Progenitor cell of endocrine pancreas (in vitro differentiated cells): ENCODE measurements at regions not wholly inside any gene's neighbourhood (a gene's known extent, or its start where the extent isn't known, plus 50 kb on each side); places are given as distances from the start of the nearest gene placed in this dataset.

Experiments used
- DNase-seq: peaks from one replicate; pipeline ENCODE4 v3.0.0; 2021; ENCODE audit warnings: low spot score; ENCODE audit not compliant: unreplicated experiment
- H3K27ac Mint-ChIP-seq: 2 replicates; pipeline ENCODE4 v1.8.0; 2021; ENCODE audit warnings: mild to moderate bottlenecking, moderate library complexity, mixed read lengths
- H3K27me3 Mint-ChIP-seq: 2 replicates; pipeline ENCODE4 v1.8.0; 2021; ENCODE audit warnings: mixed read lengths
- H3K36me3 Mint-ChIP-seq: 2 replicates; pipeline ENCODE4 v1.8.0; 2022; ENCODE audit warnings: mixed read lengths; ENCODE audit not compliant: insufficient read depth
- H3K4me1 Mint-ChIP-seq: 2 replicates; pipeline ENCODE4 v1.8.0; 2021; ENCODE audit warnings: low read depth, mixed read lengths
- H3K4me3 Mint-ChIP-seq: 2 replicates; pipeline ENCODE4 v1.8.0; 2021; ENCODE audit warnings: low read depth, mild to moderate bottlenecking, moderate library complexity, mixed read lengths
- H3K9me3 Mint-ChIP-seq: 2 replicates; pipeline ENCODE4 v1.8.0; 2021; ENCODE audit warnings: low read depth, mixed read lengths
- CTCF ChIP-seq: fragments of 200-600 bp; sonication (generic); IDR thresholded peaks from one replicate; pipeline ENCODE4 v1.5.0; 2021; ENCODE audit warnings: antibody characterized with exemption, mild to moderate bottlenecking; ENCODE audit not compliant: unreplicated experiment

- no peaks in the 10 kb centered on the region for H3K27me3 Mint-ChIP-seq
- H3K36me3 Mint-ChIP-seq, result peaks cover 9% of the 10 kb centered on the region
- no peaks in the 10 kb centered on the region for H3K9me3 Mint-ChIP-seq
- DNase-seq, result no peak
- H3K4me1 Mint-ChIP-seq, result peaks cover 6% of the 10 kb centered on the region
- H3K4me3 Mint-ChIP-seq, result no peak overlapping the region
- H3K27ac Mint-ChIP-seq, result no peak overlapping the region
- no peak for TF ChIP-seq CTCF
Observed at GRCh38 chr3:74357881-74358280, 256.6 kb downstream of the CNTN3 start.

- no peak for TF ChIP-seq CTCF
- H3K9me3 Mint-ChIP-seq, result no peaks in the 10 kb centered on the region
- DNase-seq, result no peak
- H3K4me1 Mint-ChIP-seq, result peaks cover 13% of the 10 kb centered on the region
- no peaks in the 10 kb centered on the region for H3K27me3 Mint-ChIP-seq
- no peak overlapping the region for H3K27ac Mint-ChIP-seq
- no peak overlapping the region for H3K4me3 Mint-ChIP-seq
- peaks cover under 1% of the 10 kb centered on the region for H3K36me3 Mint-ChIP-seq
Observed at GRCh38 chr3:74353039-74353438, 261.4 kb downstream of the CNTN3 start.

- no peak for TF ChIP-seq CTCF
- Mint-ChIP-seq H3K27me3 (no peaks in the 10 kb centered on the region), H3K4me3 (no peak overlapping the region), H3K27ac (no peak overlapping the region), H3K4me1 (peaks cover 13% of the 10 kb centered on the region), H3K9me3 (peaks cover 4% of the 10 kb centered on the region), H3K36me3 (peaks cover 3% of the 10 kb centered on the region)
- no peak for DNase-seq
Observed at GRCh38 chr3:74352166-74352565, 262.3 kb downstream of the CNTN3 start.

- no peak for DNase-seq
- Mint-ChIP-seq H3K9me3 (peaks cover 4% of the 10 kb centered on the region), H3K27me3 (no peaks in the 10 kb centered on the region), H3K4me1 (peaks cover 13% of the 10 kb centered on the region), H3K4me3 (no peak overlapping the region), H3K36me3 (peaks cover 3% of the 10 kb centered on the region), H3K27ac (no peak overlapping the region)
- no peak for TF ChIP-seq CTCF
Observed at GRCh38 chr3:74351213-74351612, 263.2 kb downstream of the CNTN3 start.

GRCh38 chr3:74349015-74349414 is 265.4 kb downstream of the CNTN3 start:
- H3K4me1 Mint-ChIP-seq, result peaks cover 13% of the 10 kb centered on the region
- peak overlapping the region; percentile 3 for H3K27ac Mint-ChIP-seq
- peaks cover 3% of the 10 kb centered on the region for H3K36me3 Mint-ChIP-seq
- no peak for DNase-seq
- no peak for TF ChIP-seq CTCF
- no peaks in the 10 kb centered on the region for H3K27me3 Mint-ChIP-seq
- H3K4me3 Mint-ChIP-seq, result no peak overlapping the region
- peaks cover 4% of the 10 kb centered on the region for H3K9me3 Mint-ChIP-seq
